B cell (primary cell): ENCODE measurements at regions not wholly inside any gene's neighbourhood (a gene's known extent, or its start where the extent isn't known, plus 50 kb on each side); places are given as distances from the start of the nearest gene placed in this dataset.

Source experiments
- ATAC-seq: fragments of 200-7000 bp; cut with Tn5 transposase; one replicate; pipeline ENCODE4 v1.10.0; 2021; ENCODE audit warnings: low read depth, mild to moderate bottlenecking, moderate number of reproducible peaks, moderate library complexity
- CTCF ChIA-PET: fragments of 350-600 bp; sonication (Branson Sonifier 250); formaldehyde crosslinking; loops from one replicate; lab custom pipeline; 2021; ENCODE audit warnings: antibody characterized with exemption, inconsistent platforms; lab: Charles Lee
- POLR2A ChIA-PET: fragments of 350-600 bp; sonication (Branson Sonifier 250); formaldehyde crosslinking; loops from one replicate; lab custom pipeline; 2021; ENCODE audit warnings: antibody characterized with exemption; lab: Charles Lee
- DNase-seq: peaks from one replicate; pipeline ENCODE4 v3.0.0; 2013
- H2AFZ ChIP-seq: 2 replicates; pipeline ENCODE4 v1.6.1; 2012; ENCODE audit warnings: mild to moderate bottlenecking, low read depth, low read length; ENCODE audit not compliant: insufficient read depth, poor library complexity, severe bottlenecking
- H3K27ac ChIP-seq, 2 donors: 1 replicate in 1 of 2; 2 replicates in 1 of 2; pipeline ENCODE4 v1.5.1; 2012 to 2013; ENCODE audit warnings: low read length in 2 of 2, mild to moderate bottlenecking in 2 of 2, moderate library complexity in 1 of 2
- H3K27me3 ChIP-seq, 4 experiments: fragments of 200-600 bp in 1 of 4; sonication (generic) in 1 of 4; replicated peaks in 1 of 4; 1 replicate in 2 of 4; 2 replicates in 2 of 4; pipeline versions ENCODE4 v1.6.1 to v1.7.0; 2013 to 2016; ENCODE audit warnings: low read length in 3 of 4, mild to moderate bottlenecking in 2 of 4, mixed read lengths in 1 of 4, moderate library complexity in 1 of 4; ENCODE audit not compliant: insufficient read depth in 4 of 4, control insufficient read depth in 3 of 4; ENCODE audit errors: control extremely low read depth in 1 of 4
- H3K36me3 ChIP-seq, 2 experiments: replicated peaks in 1 of 2; 1 replicate in 1 of 2; 2 replicates in 1 of 2; pipeline versions ENCODE4 v1.6.1 to v1.7.1; 2013; ENCODE audit warnings: low read length in 1 of 2; ENCODE audit not compliant: insufficient read depth in 2 of 2, control insufficient read depth in 1 of 2; ENCODE audit errors: control extremely low read depth in 1 of 2, extremely low read depth in 1 of 2
- H3K4me1 ChIP-seq, 2 donors: fragments of 200-600 bp in 1 of 2; sonication (generic) in 1 of 2; 1 replicate in 1 of 2; 2 replicates in 1 of 2; pipeline versions ENCODE4 v1.5.1 to v1.6.1; 2013 to 2017; ENCODE audit warnings: low read length in 2 of 2; ENCODE audit not compliant: control insufficient read depth in 2 of 2, insufficient read depth in 2 of 2
- H3K4me2 ChIP-seq: replicated peaks from 2 replicates; pipeline ENCODE3; 2012; ENCODE audit warnings: mild to moderate bottlenecking, low read depth, low read length; ENCODE audit not compliant: poor library complexity, severe bottlenecking
- H3K4me3 ChIP-seq, 5 experiments: fragments of 200-600 bp in 1 of 5; sonication (generic) in 1 of 5; 1 replicate in 3 of 5; 2 replicates in 2 of 5; pipeline versions ENCODE4 v1.5.1 to v1.7.0; 2011 to 2016; ENCODE audit warnings: low read length in 4 of 5, mild to moderate bottlenecking in 4 of 5, low read depth in 2 of 5, control low read depth in 1 of 5, moderate library complexity in 1 of 5; ENCODE audit not compliant: insufficient read depth in 1 of 5; ENCODE audit errors: control extremely low read depth in 1 of 5, extremely low read depth in 1 of 5
- H3K79me2 ChIP-seq: fragments of 200-600 bp; sonication (generic); one replicate; pipeline ENCODE4 v1.6.0; 2016; ENCODE audit warnings: low read length; ENCODE audit not compliant: control insufficient read depth, insufficient read depth
- H3K9ac ChIP-seq: fragments of 200-600 bp; sonication (generic); 2 replicates; pipeline ENCODE4 v1.6.1; 2017; ENCODE audit warnings: mild to moderate bottlenecking, low read length, moderate library complexity
- H3K9me3 ChIP-seq, 3 donors: one replicate each; pipeline versions ENCODE4 v1.6.1 to v1.7.1; 2013; ENCODE audit warnings: low read length in 2 of 3; ENCODE audit not compliant: control insufficient read depth in 2 of 3, insufficient read depth in 1 of 3; ENCODE audit errors: control extremely low read depth in 1 of 3
- H4K20me1 ChIP-seq: 2 replicates; pipeline ENCODE4 v1.6.0; 2012; ENCODE audit warnings: mild to moderate bottlenecking, low read length; ENCODE audit not compliant: insufficient read depth, control insufficient read depth, poor library complexity, severe bottlenecking
- H3K27ac Mint-ChIP-seq: one replicate; pipeline ENCODE4 v1.8.0; 2021; ENCODE audit warnings: mixed read lengths
- H3K27me3 Mint-ChIP-seq: one replicate; pipeline ENCODE4 v1.8.0; 2021; ENCODE audit warnings: mixed read lengths
- H3K4me1 Mint-ChIP-seq: one replicate; pipeline ENCODE4 v1.8.0; 2021; ENCODE audit warnings: mixed read lengths
- H3K4me3 Mint-ChIP-seq: one replicate; pipeline ENCODE4 v1.8.0; 2021; ENCODE audit warnings: mixed read lengths
- H3K9me3 Mint-ChIP-seq: one replicate; pipeline ENCODE4 v1.8.0; 2022; ENCODE audit warnings: mixed read lengths; ENCODE audit not compliant: insufficient read depth
- CTCF ChIP-seq: fragments of 200-600 bp; IDR thresholded peaks from one replicate; pipeline ENCODE4 v1.8.0; 2022; ENCODE audit warnings: antibody characterized with exemption, mild to moderate bottlenecking
- EZH2 ChIP-seq: IDR thresholded peaks from 2 replicates; pipeline ENCODE4 v1.6.1; 2012; ENCODE audit warnings: borderline replicate concordance, low read depth, mild to moderate bottlenecking, moderate library complexity, low read length; ENCODE audit not compliant: insufficient read depth, poor library complexity, severe bottlenecking
- WGBS: methylation state at CpG from one replicate; pipeline ENCODE4 v1.1.5; 2013; ENCODE audit warnings: missing lambda C conversion rate; ENCODE audit not compliant: insufficient coverage; 5-methylcytosine and 5-hydroxymethylcytosine counted together
- intact Hi-C: fragments of 100-400 bp; cut with micrococcal nuclease; formaldehyde crosslinking; loops from one replicate; pipeline ENCODE4 v1.10.0; 2022

- H3K4me3 ChIP-seq, result no peak overlapping the region
- TF ChIP-seq CTCF (no peak), EZH2 (no peak)
- no peak overlapping the region for H3K27ac Mint-ChIP-seq
- peaks cover 0 to 4% (median 0%) of the 10 kb centered on the region in 3 donors for H3K9me3 ChIP-seq
- intact Hi-C loops, result loop anchor here (10.0 kb wide), 1 partner anchor 52 kb away; no protein-coding TSS in a partner anchor
- peaks cover 0 to 65% (median 16%) of the 10 kb centered on the region in 4 experiments for H3K27me3 ChIP-seq
- H3K27ac ChIP-seq, result no peak overlapping the region
- POLR2A ChIA-PET, result interaction anchor here (0.9 kb wide), 1 partner anchor 9 kb away, joined by 3 read pairs; no protein-coding TSS in a partner anchor
- H4K20me1 ChIP-seq, result no peaks in the 10 kb centered on the region
- no peak overlapping the region for H2AFZ ChIP-seq
- H3K9me3 Mint-ChIP-seq, result no peaks in the 10 kb centered on the region
- H3K4me2 ChIP-seq, result no peak overlapping the region
- H3K4me3 Mint-ChIP-seq, result peak overlapping the region; percentile 46
- no peak overlapping the region for H3K9ac ChIP-seq
- no peaks in the 10 kb centered on the region for H3K79me2 ChIP-seq
- no peaks in the 10 kb centered on the region for H3K36me3 ChIP-seq
- 86% methylated on average over 13 of the region's 14 CpGs for WGBS
- peaks cover 10% of the 10 kb centered on the region for H3K4me1 Mint-ChIP-seq
- peaks cover 35% of the 10 kb centered on the region for H3K27me3 Mint-ChIP-seq
- DNase-seq, result no peak
- peaks cover 14 to 18% of the 10 kb centered on the region in 2 donors for H3K4me1 ChIP-seq
- CTCF ChIA-PET, result interaction anchor here (1.3 kb wide), 1 partner anchor 64 kb away, joined by 4 read pairs; no protein-coding TSS in a partner anchor
- no peak for ATAC-seq
Observed at GRCh38 chr20:62552613-62553012, 76.8 kb upstream of the GATA5 start.

GRCh38 chr20:62553136-62553837 lies 77.5 kb upstream of the GATA5 start:
- Histone ChIP-seq H3K4me2 (no peak overlapping the region), H3K36me3 (no peaks in the 10 kb centered on the region), H3K4me1 (peaks cover 14 to 18% of the 10 kb centered on the region in 2 donors), H3K27ac (no peak overlapping the region), H4K20me1 (no peaks in the 10 kb centered on the region), H3K9me3 (peaks cover 0 to 4% (median 0%) of the 10 kb centered on the region in 3 donors), H3K27me3 (peaks cover 0 to 61% (median 14%) of the 10 kb centered on the region in 4 experiments), H3K9ac (no peak overlapping the region), H3K4me3 (no peak overlapping the region), H3K79me2 (no peaks in the 10 kb centered on the region), H2AFZ (no peak overlapping the region)
- Mint-ChIP-seq H3K4me1 (peaks cover 10% of the 10 kb centered on the region), H3K4me3 (no peak overlapping the region), H3K27me3 (peaks cover 34% of the 10 kb centered on the region), H3K27ac (peak overlapping the region; percentile 10), H3K9me3 (no peaks in the 10 kb centered on the region)
- TF ChIP-seq CTCF (no peak), EZH2 (no peak)
- CTCF ChIA-PET, result no interaction called here
- ATAC-seq (no peak), DNase-seq (no peak)
- intact Hi-C loops, result loop anchor here (10.0 kb wide), 1 partner anchor 52 kb away; no protein-coding TSS in a partner anchor
- WGBS, result 86% methylated on average over 27 of the region's 33 CpGs
- POLR2A ChIA-PET, result no interaction called here
